DOHH2 (cell line): ENCODE measurements at regions not wholly inside any gene's neighbourhood (a gene's known extent, or its start where the extent isn't known, plus 50 kb on each side); places are given as distances from the start of the nearest gene placed in this dataset.

Source experiments
- H3F3A ChIP-seq: fragments of 200-600 bp; sonication (generic), shearing (Covaris generic); 2 replicates; pipeline ENCODE4 v1.6.0; 2016; ENCODE audit warnings: antibody characterized with exemption, mild to moderate bottlenecking; ENCODE audit not compliant: control insufficient read depth, insufficient read depth
- H3K27ac ChIP-seq: fragments of 200-600 bp; sonication (generic); 2 replicates; pipeline ENCODE4 v1.5.1; 2014; ENCODE audit warnings: low read depth, mild to moderate bottlenecking, low read length, moderate library complexity
- H3K27me3 ChIP-seq: fragments of 200-600 bp; sonication (generic); 2 replicates; pipeline ENCODE4 v1.6.1; 2014; ENCODE audit warnings: mild to moderate bottlenecking, low read length, mixed read lengths; ENCODE audit not compliant: control insufficient read depth
- H3K36me3 ChIP-seq: fragments of 200-600 bp; sonication (generic); 2 replicates; pipeline ENCODE4 v1.6.1; 2014; ENCODE audit warnings: mild to moderate bottlenecking, low read length, moderate library complexity, mixed read lengths; ENCODE audit not compliant: control insufficient read depth
- H3K4me1 ChIP-seq: fragments of 200-600 bp; sonication (generic); 2 replicates; pipeline ENCODE4 v1.6.1; 2014; ENCODE audit warnings: mild to moderate bottlenecking, low read length, mixed read lengths; ENCODE audit not compliant: control insufficient read depth
- H3K4me2 ChIP-seq: fragments of 200-600 bp; sonication (generic); 2 replicates; pipeline ENCODE4 v1.6.0; 2014; ENCODE audit warnings: mild to moderate bottlenecking, low read length, moderate library complexity
- H3K4me3 ChIP-seq: fragments of 200-600 bp; sonication (generic); 2 replicates; pipeline ENCODE4 v1.5.1; 2014; ENCODE audit warnings: mild to moderate bottlenecking, low read length, mixed read lengths
- H3K79me2 ChIP-seq: fragments of 200-600 bp; sonication (generic); 2 replicates; pipeline ENCODE4 v1.6.1; 2014; ENCODE audit warnings: mild to moderate bottlenecking, low read length, mixed read lengths; ENCODE audit not compliant: control insufficient read depth
- H3K9me2 ChIP-seq: fragments of 200-600 bp; sonication (generic); replicated peaks from 2 replicates; pipeline ENCODE4 v1.6.1; 2014; ENCODE audit warnings: mild to moderate bottlenecking, low read length, mixed read lengths; ENCODE audit not compliant: control insufficient read depth
- H3K9me3 ChIP-seq: fragments of 200-600 bp; sonication (generic); 2 replicates; pipeline ENCODE4 v1.6.1; 2014; ENCODE audit warnings: antibody characterized with exemption, low read length, mixed read lengths; ENCODE audit not compliant: control insufficient read depth, insufficient read depth
- H4K20me1 ChIP-seq: fragments of 200-600 bp; sonication (generic); 2 replicates; pipeline ENCODE4 v1.6.0; 2014; ENCODE audit warnings: low read depth, mild to moderate bottlenecking, antibody characterized with exemption, low read length, moderate library complexity; ENCODE audit not compliant: control insufficient read depth, insufficient read depth
- CTCF ChIP-seq: fragments of 200-600 bp; sonication (generic); IDR thresholded peaks from one replicate; pipeline ENCODE4 v1.5.1; 2014; ENCODE audit warnings: antibody characterized with exemption, mild to moderate bottlenecking, low read depth, low read length; ENCODE audit not compliant: poor library complexity, severe bottlenecking
- EZH2phosphoT487 ChIP-seq: fragments of 200-600 bp; sonication (generic); IDR thresholded peaks from 2 replicates; pipeline ENCODE4 v1.6.1; 2017; ENCODE audit warnings: borderline replicate concordance, mild to moderate bottlenecking, antibody characterized with exemption, low read length, moderate library complexity, mixed read lengths

- Histone ChIP-seq H3K9me2 (no peaks in the 10 kb centered on the region), H3F3A (no peaks in the 10 kb centered on the region), H3K9me3 (no peaks in the 10 kb centered on the region), H3K4me1 (no peaks in the 10 kb centered on the region), H3K4me3 (no peak overlapping the region), H3K27ac (no peak overlapping the region), H3K27me3 (no peaks in the 10 kb centered on the region), H3K4me2 (no peak overlapping the region), H3K79me2 (no peaks in the 10 kb centered on the region), H3K36me3 (no peaks in the 10 kb centered on the region), H4K20me1 (no peaks in the 10 kb centered on the region)
- no peak for TF ChIP-seq EZH2phosphoT487
- no peak for TF ChIP-seq CTCF
These were observed 370.0 kb downstream of the PSAT1 start for GRCh38 chr9:78666818-78667414.

- no peak overlapping the region for H3K27ac ChIP-seq
- no peak for TF ChIP-seq CTCF
- no peak for TF ChIP-seq EZH2phosphoT487
- no peaks in the 10 kb centered on the region for H3K4me1 ChIP-seq
These were observed 371.4 kb downstream of the PSAT1 start for GRCh38 chr9:78668148-78668832.

GRCh38 chr9:78669591-78669990 is 372.7 kb downstream of the PSAT1 start:
- no peak overlapping the region for H3K4me2 ChIP-seq
- TF ChIP-seq EZH2phosphoT487 (no peak), CTCF (no peak)
- no peaks in the 10 kb centered on the region for H4K20me1 ChIP-seq
- H3K79me2 ChIP-seq, result no peaks in the 10 kb centered on the region
- H3K9me3 ChIP-seq, result no peaks in the 10 kb centered on the region
- no peaks in the 10 kb centered on the region for H3K4me1 ChIP-seq
- H3K36me3 ChIP-seq, result no peaks in the 10 kb centered on the region
- H3K27me3 ChIP-seq, result no peaks in the 10 kb centered on the region
- no peak overlapping the region for H3K4me3 ChIP-seq
- no peaks in the 10 kb centered on the region for H3F3A ChIP-seq
- H3K27ac ChIP-seq, result no peak overlapping the region
- H3K9me2 ChIP-seq, result no peaks in the 10 kb centered on the region

More at GRCh38 chr9:78668148-78668832, 371.4 kb downstream of the PSAT1 start:
- Histone ChIP-seq H4K20me1 (no peaks in the 10 kb centered on the region), H3K9me2 (no peaks in the 10 kb centered on the region), H3K27me3 (no peaks in the 10 kb centered on the region), H3K4me3 (no peak overlapping the region), H3F3A (no peaks in the 10 kb centered on the region), H3K9me3 (no peaks in the 10 kb centered on the region), H3K36me3 (no peaks in the 10 kb centered on the region), H3K79me2 (no peaks in the 10 kb centered on the region), H3K4me2 (no peak overlapping the region)
